Cardiac muscle cell (in vitro differentiated cells and primary cell): ENCODE measurements at regions not wholly inside any gene's neighbourhood (a gene's known extent, or its start where the extent isn't known, plus 50 kb on each side); places are given as distances from the start of the nearest gene placed in this dataset.

ENCODE experiments used
- DNase-seq, 2 donors: peaks; one replicate each; pipeline versions ENCODE4 v3.0.0 to v3.0.0-alpha.2; 2010 to 2017; ENCODE audit warnings: low read depth in 1 of 2, low spot score in 1 of 2
- H3K27ac ChIP-seq: fragments of 200-600 bp; sonication (generic); 2 replicates; pipeline ENCODE4 v1.5.1; 2016
- H3K27me3 ChIP-seq: fragments of 200-600 bp; sonication (generic); 2 replicates; pipeline ENCODE4 v1.6.0; 2016; ENCODE audit warnings: control low read depth
- H3K36me3 ChIP-seq: fragments of 200-600 bp; sonication (generic); 2 replicates; pipeline ENCODE4 v1.5.1; 2016; ENCODE audit warnings: control low read depth
- H3K4me1 ChIP-seq: fragments of 200-600 bp; sonication (generic); 2 replicates; pipeline ENCODE4 v1.8.1; 2017; ENCODE audit warnings: low read depth, mild to moderate bottlenecking, mixed run types
- H3K4me3 ChIP-seq: fragments of 200-600 bp; sonication (generic); 2 replicates; pipeline ENCODE4 v1.5.1; 2016; ENCODE audit warnings: mild to moderate bottlenecking
- H3K9me3 ChIP-seq: fragments of 200-600 bp; sonication (generic); 2 replicates; pipeline ENCODE4 v1.5.1; 2017; ENCODE audit warnings: low read depth, mild to moderate bottlenecking, control low read depth
- CTCF ChIP-seq: IDR thresholded peaks from 2 replicates; pipeline ENCODE4 v1.5.1; 2012; ENCODE audit warnings: low read depth, mild to moderate bottlenecking, low read length

GRCh38 chr2:161552015-161552414, 72.2 kb upstream of the SLC4A10 start:
- no peak for TF ChIP-seq CTCF
- DNase-seq = no peak
- Histone ChIP-seq H3K9me3 (no peaks in the 10 kb centered on the region), H3K27me3 (no peaks in the 10 kb centered on the region), H3K4me3 (no peak overlapping the region), H3K4me1 (no peaks in the 10 kb centered on the region), H3K27ac (no peak overlapping the region), H3K36me3 (no peaks in the 10 kb centered on the region)

- DNase-seq = no peak
- Histone ChIP-seq H3K27me3 (no peaks in the 10 kb centered on the region), H3K36me3 (no peaks in the 10 kb centered on the region), H3K9me3 (no peaks in the 10 kb centered on the region), H3K4me3 (no peak overlapping the region), H3K27ac (no peak overlapping the region), H3K4me1 (no peaks in the 10 kb centered on the region)
- no peak for TF ChIP-seq CTCF
Observed at GRCh38 chr2:161555826-161556225, 68.4 kb upstream of the SLC4A10 start.

GRCh38 chr2:161556440-161556839, 67.8 kb upstream of the SLC4A10 start:
- Histone ChIP-seq H3K27me3 (no peaks in the 10 kb centered on the region), H3K4me3 (no peak overlapping the region), H3K36me3 (no peaks in the 10 kb centered on the region), H3K4me1 (no peaks in the 10 kb centered on the region), H3K27ac (no peak overlapping the region), H3K9me3 (no peaks in the 10 kb centered on the region)
- TF ChIP-seq CTCF = no peak
- DNase-seq = peak in 1 of 2 donors; percentile 1

- DNase-seq = no peak
- Histone ChIP-seq H3K27ac (no peak overlapping the region), H3K9me3 (no peaks in the 10 kb centered on the region), H3K4me3 (no peak overlapping the region), H3K36me3 (no peaks in the 10 kb centered on the region), H3K4me1 (no peaks in the 10 kb centered on the region), H3K27me3 (no peaks in the 10 kb centered on the region)
- no peak for TF ChIP-seq CTCF
Observed at GRCh38 chr2:161557538-161557937, 66.7 kb upstream of the SLC4A10 start.

GRCh38 chr2:161564906-161565305, 59.3 kb upstream of the SLC4A10 start:
- H3K36me3 ChIP-seq = no peaks in the 10 kb centered on the region
- no peak for DNase-seq
- no peak for TF ChIP-seq CTCF
- no peaks in the 10 kb centered on the region for H3K27me3 ChIP-seq
- H3K9me3 ChIP-seq = no peaks in the 10 kb centered on the region
- no peak overlapping the region for H3K27ac ChIP-seq
- H3K4me3 ChIP-seq = no peak overlapping the region
- no peaks in the 10 kb centered on the region for H3K4me1 ChIP-seq

GRCh38 chr2:161569401-161569800, 54.8 kb upstream of the SLC4A10 start:
- no peak for TF ChIP-seq CTCF
- no peaks in the 10 kb centered on the region for H3K36me3 ChIP-seq
- no peak overlapping the region for H3K4me3 ChIP-seq
- H3K9me3 ChIP-seq = no peaks in the 10 kb centered on the region
- H3K27me3 ChIP-seq = no peaks in the 10 kb centered on the region
- DNase-seq = no peak
- H3K4me1 ChIP-seq = no peaks in the 10 kb centered on the region
- H3K27ac ChIP-seq = no peak overlapping the region
